ENCODE measurements at regions not wholly inside any gene's neighbourhood (a gene's known extent, or its start where the extent isn't known, plus 50 kb on each side); places are given as distances from the start of the nearest gene placed in this dataset.

GRCh38 chr2:7777668-7778067 is 860.5 kb downstream of the RNF144A start:
- no peak for DNase-seq (ENCODE audit: insufficient read length, low spot score)
- no peak for TF ChIP-seq POLR2AphosphoS5 (IDR thresholded peaks at IDR 0.05; ENCODE audit: low read depth, low read length)
- no peak for FAIRE-seq

GRCh38 chr2:7780321-7780720 is 863.1 kb downstream of the RNF144A start:
- DNase-seq (ENCODE audit: insufficient read length, low spot score), result no peak
- no peak for FAIRE-seq

GRCh38 chr2:7785700-7786099 is 868.5 kb downstream of the RNF144A start:
- no peak for FAIRE-seq

More at GRCh38 chr2:7780321-7780720, 863.1 kb downstream of the RNF144A start:
- no peak for TF ChIP-seq SPI1 (IDR thresholded peaks at IDR 0.05; ENCODE audit: low read depth, low read length)
- TF ChIP-seq POLR2AphosphoS5 (IDR thresholded peaks at IDR 0.05; ENCODE audit: low read depth, low read length), result no peak
- no peak for TF ChIP-seq POLR2A (IDR thresholded peaks at IDR 0.05; ENCODE audit: low read depth, low read length)
- TF ChIP-seq PAX5 (IDR thresholded peaks at IDR 0.05; ENCODE audit: insufficient read depth, low read length, severe bottlenecking), result no peak
- TF ChIP-seq TAF1 (IDR thresholded peaks at IDR 0.05; ENCODE audit: low read depth, low read length), result no peak

GRCh38 chr2:7788736-7789135 is 871.5 kb downstream of the RNF144A start:
- no peak for FAIRE-seq
- no peak for TF ChIP-seq SPI1 (IDR thresholded peaks at IDR 0.05; ENCODE audit: low read depth, low read length)
- no peak for TF ChIP-seq PAX5 (IDR thresholded peaks at IDR 0.05; ENCODE audit: insufficient read depth, low read length, severe bottlenecking)
- TF ChIP-seq POLR2AphosphoS5 (IDR thresholded peaks at IDR 0.05; ENCODE audit: low read depth, low read length), result no peak
- no peak for TF ChIP-seq POU2F2 (IDR thresholded peaks at IDR 0.05; ENCODE audit: low read depth, low read length)
- TF ChIP-seq TAF1 (IDR thresholded peaks at IDR 0.05; ENCODE audit: low read depth, low read length), result no peak
- TF ChIP-seq POLR2A (IDR thresholded peaks at IDR 0.05; ENCODE audit: low read depth, low read length), result no peak
- DNase-seq (ENCODE audit: insufficient read length, low spot score), result no peak

More at GRCh38 chr2:7785700-7786099, 868.5 kb downstream of the RNF144A start:
- TF ChIP-seq POLR2A (IDR thresholded peaks at IDR 0.05; ENCODE audit: low read depth, low read length) (no peak), SPI1 (IDR thresholded peaks at IDR 0.05; ENCODE audit: low read depth, low read length) (no peak), TAF1 (IDR thresholded peaks at IDR 0.05; ENCODE audit: low read depth, low read length) (no peak), POU2F2 (IDR thresholded peaks at IDR 0.05; ENCODE audit: low read depth, low read length) (no peak), POLR2AphosphoS5 (IDR thresholded peaks at IDR 0.05; ENCODE audit: low read depth, low read length) (no peak), PAX5 (IDR thresholded peaks at IDR 0.05; ENCODE audit: insufficient read depth, low read length, severe bottlenecking) (no peak)
- no peak for DNase-seq (ENCODE audit: insufficient read length, low spot score)

GRCh38 chr2:7792031-7792651 is 874.9 kb downstream of the RNF144A start:
- TF ChIP-seq SPI1 (IDR thresholded peaks at IDR 0.05; ENCODE audit: low read depth, low read length) (no peak), PAX5 (IDR thresholded peaks at IDR 0.05; ENCODE audit: insufficient read depth, low read length, severe bottlenecking) (no peak), TAF1 (IDR thresholded peaks at IDR 0.05; ENCODE audit: low read depth, low read length) (no peak), POLR2AphosphoS5 (IDR thresholded peaks at IDR 0.05; ENCODE audit: low read depth, low read length) (no peak), POLR2A (IDR thresholded peaks at IDR 0.05; ENCODE audit: low read depth, low read length) (no peak)
- FAIRE-seq (no peak), DNase-seq (ENCODE audit: insufficient read length, low spot score) (no peak)

- no peak for FAIRE-seq
- no peak for TF ChIP-seq TAF1 (IDR thresholded peaks at IDR 0.05; ENCODE audit: low read depth, low read length)
- no peak for TF ChIP-seq POLR2A (IDR thresholded peaks at IDR 0.05; ENCODE audit: low read depth, low read length)
- no peak for TF ChIP-seq POLR2AphosphoS5 (IDR thresholded peaks at IDR 0.05; ENCODE audit: low read depth, low read length)
- no peak for TF ChIP-seq POU2F2 (IDR thresholded peaks at IDR 0.05; ENCODE audit: low read depth, low read length)
- no peak for TF ChIP-seq SPI1 (IDR thresholded peaks at IDR 0.05; ENCODE audit: low read depth, low read length)
- no peak for TF ChIP-seq PAX5 (IDR thresholded peaks at IDR 0.05; ENCODE audit: insufficient read depth, low read length, severe bottlenecking)
- no peak for DNase-seq (ENCODE audit: insufficient read length, low spot score)
Measured at GRCh38 chr2:7795778-7796563, 878.8 kb downstream of the RNF144A start.

GRCh38 chr2:7800031-7800430 is 881.8 kb upstream of the ID2 start:
- TF ChIP-seq POU2F2 (IDR thresholded peaks at IDR 0.05; ENCODE audit: low read depth, low read length), result no peak
- TF ChIP-seq POLR2A (IDR thresholded peaks at IDR 0.05; ENCODE audit: low read depth, low read length), result no peak
- TF ChIP-seq POLR2AphosphoS5 (IDR thresholded peaks at IDR 0.05; ENCODE audit: low read depth, low read length), result no peak
- TF ChIP-seq TAF1 (IDR thresholded peaks at IDR 0.05; ENCODE audit: low read depth, low read length), result no peak
- no peak for TF ChIP-seq SPI1 (IDR thresholded peaks at IDR 0.05; ENCODE audit: low read depth, low read length)
- TF ChIP-seq PAX5 (IDR thresholded peaks at IDR 0.05; ENCODE audit: insufficient read depth, low read length, severe bottlenecking), result no peak
- FAIRE-seq (no peak), DNase-seq (ENCODE audit: insufficient read length, low spot score) (no peak)

- no peak for DNase-seq (ENCODE audit: insufficient read length, low spot score)
- no peak for TF ChIP-seq POU2F2 (IDR thresholded peaks at IDR 0.05; ENCODE audit: low read depth, low read length)
- TF ChIP-seq POLR2AphosphoS5 (IDR thresholded peaks at IDR 0.05; ENCODE audit: low read depth, low read length), result no peak
- no peak for TF ChIP-seq SPI1 (IDR thresholded peaks at IDR 0.05; ENCODE audit: low read depth, low read length)
- TF ChIP-seq POLR2A (IDR thresholded peaks at IDR 0.05; ENCODE audit: low read depth, low read length), result no peak
- no peak for TF ChIP-seq TAF1 (IDR thresholded peaks at IDR 0.05; ENCODE audit: low read depth, low read length)
- TF ChIP-seq PAX5 (IDR thresholded peaks at IDR 0.05; ENCODE audit: insufficient read depth, low read length, severe bottlenecking), result no peak
- FAIRE-seq, result no peak
Measured at GRCh38 chr2:7801212-7801611, 880.6 kb upstream of the ID2 start.

GRCh38 chr2:7803515-7803914 is 878.3 kb upstream of the ID2 start:
- no peak for DNase-seq (ENCODE audit: insufficient read length, low spot score)
- TF ChIP-seq TAF1 (IDR thresholded peaks at IDR 0.05; ENCODE audit: low read depth, low read length) (no peak), PAX5 (IDR thresholded peaks at IDR 0.05; ENCODE audit: insufficient read depth, low read length, severe bottlenecking) (no peak), POLR2A (IDR thresholded peaks at IDR 0.05; ENCODE audit: low read depth, low read length) (no peak), POLR2AphosphoS5 (IDR thresholded peaks at IDR 0.05; ENCODE audit: low read depth, low read length) (no peak), SPI1 (IDR thresholded peaks at IDR 0.05; ENCODE audit: low read depth, low read length) (no peak), POU2F2 (IDR thresholded peaks at IDR 0.05; ENCODE audit: low read depth, low read length) (no peak)
- FAIRE-seq, result no peak

Data from GM12891 (cell line).